ENCODE measurements at regions not wholly inside any gene's neighbourhood (a gene's known extent, or its start where the extent isn't known, plus 50 kb on each side); places are given as distances from the start of the nearest gene placed in this dataset.

- no peak for DNase-seq
- H3K36me3 ChIP-seq (replicated peaks in 1 of 2; ENCODE audit: control insufficient read depth in 1 of 2, insufficient read depth in 2 of 2, low read length in 1 of 2), result no peaks in the 10 kb centered on the region
- no peaks in the 10 kb centered on the region for H4K20me1 ChIP-seq (ENCODE audit: insufficient read depth)
- no peaks in the 10 kb centered on the region for H3K9me3 ChIP-seq
- H3K27me3 ChIP-seq (ENCODE audit: insufficient read depth), result no peaks in the 10 kb centered on the region
- H3F3A ChIP-seq (replicated peaks; ENCODE audit: insufficient read depth), result no peaks in the 10 kb centered on the region
- no peaks in the 10 kb centered on the region for H3K4me1 ChIP-seq (ENCODE audit: control insufficient read depth in 1 of 2, insufficient read depth in 2 of 2, low read depth in 1 of 2, low read length in 1 of 2)
- CTCF ChIA-PET, result no interaction called here
- H3K27ac ChIP-seq (ENCODE audit: low read depth in 2 of 2, low read length in 1 of 2), result no peak overlapping the region
- POLR2A ChIA-PET, result no interaction called here
- no peak overlapping the region for H3K4me2 ChIP-seq
- H3K4me3 ChIP-seq (ENCODE audit: low read depth in 2 of 2, low read length in 1 of 2), result no peak overlapping the region
- no peaks in the 10 kb centered on the region for H3K9me2 ChIP-seq
- 10% methylated on average over 3 of the region's 3 CpGs for WGBS (ENCODE audit: low lambda C conversion rate)
- no peaks in the 10 kb centered on the region for H3K79me2 ChIP-seq (ENCODE audit: insufficient read depth)
- no peak overlapping the region for H3K9ac ChIP-seq
- no peak for TF ChIP-seq RXRA (IDR thresholded peaks at IDR 0.05; ENCODE audit: borderline replicate concordance, low read depth)
- no peak for TF ChIP-seq FOSL2 (IDR thresholded peaks at IDR 0.05; ENCODE audit: borderline replicate concordance, low read depth)
- no peak for TF ChIP-seq GABPA (IDR thresholded peaks at IDR 0.05; ENCODE audit: low read depth)
- no peak for TF ChIP-seq IRF3 (IDR thresholded peaks at IDR 0.05; ENCODE audit: low read depth, low read length)
- H2AFZ ChIP-seq (ENCODE audit: low read depth), result no peak overlapping the region
These were observed 175.1 kb upstream of the CCDC196 start for GRCh38 chr14:66311058-66311457.

DNA sequence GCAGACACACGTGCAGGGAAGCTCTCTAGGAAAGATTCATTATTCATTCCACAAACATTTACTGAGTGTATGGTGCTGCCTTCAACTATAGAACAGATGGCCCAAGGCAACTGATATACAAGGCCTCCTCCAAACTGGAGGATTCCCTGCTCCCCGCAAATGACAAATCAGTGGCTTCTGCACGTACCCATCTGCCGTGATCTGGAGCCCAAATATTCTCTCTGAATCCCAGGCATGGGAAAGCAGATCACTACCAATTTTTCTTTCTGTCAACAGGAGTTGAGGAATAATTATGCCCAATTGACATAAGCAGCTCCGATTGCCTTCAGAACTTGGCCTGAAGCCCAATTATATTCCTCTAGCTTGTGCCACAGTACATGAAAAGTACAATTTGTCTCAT is 174.2 kb upstream of the CCDC196 start:
- ChIA-PET CTCF (interaction anchor here (1.0 kb wide), 1 partner anchor 48 kb away, joined by 3 read pairs; no protein-coding TSS in a partner anchor), POLR2A (no interaction called here)
- no peak for TF ChIP-seq USF1 (IDR thresholded peaks at IDR 0.05; ENCODE audit: borderline replicate concordance, low read depth)
- no peak for TF ChIP-seq GABPA (IDR thresholded peaks at IDR 0.05; ENCODE audit: low read depth)
- TF ChIP-seq SIN3A (IDR thresholded peaks at IDR 0.05; ENCODE audit: borderline replicate concordance, low read depth, low read length), result no peak
- no peak for TF ChIP-seq MEF2A (IDR thresholded peaks at IDR 0.05; ENCODE audit: borderline replicate concordance, low read depth)
- no peak for TF ChIP-seq FOXM1 (IDR thresholded peaks at IDR 0.05; ENCODE audit: low read depth)
- TF ChIP-seq FOSL2 (IDR thresholded peaks at IDR 0.05; ENCODE audit: borderline replicate concordance, low read depth), result no peak
- TF ChIP-seq NFIC (IDR thresholded peaks at IDR 0.05; ENCODE audit: borderline replicate concordance), result no peak
- H3K4me1 ChIP-seq (ENCODE audit: control insufficient read depth in 1 of 2, insufficient read depth in 2 of 2, low read depth in 1 of 2, low read length in 1 of 2), result no peaks in the 10 kb centered on the region
- H3K9me3 ChIP-seq, result no peaks in the 10 kb centered on the region
- H3K27me3 ChIP-seq (ENCODE audit: insufficient read depth), result no peaks in the 10 kb centered on the region
- no peak overlapping the region for H3K9ac ChIP-seq
- no peak overlapping the region for H3K27ac ChIP-seq (ENCODE audit: low read depth in 2 of 2, low read length in 1 of 2)
- no peaks in the 10 kb centered on the region for H3K79me2 ChIP-seq (ENCODE audit: insufficient read depth)
- no peaks in the 10 kb centered on the region for H3F3A ChIP-seq (replicated peaks; ENCODE audit: insufficient read depth)
- 29% methylated on average over 5 of the region's 5 CpGs for WGBS (ENCODE audit: low lambda C conversion rate)
- DNase-seq, result no peak
- no peak overlapping the region for H3K4me3 ChIP-seq (ENCODE audit: low read depth in 2 of 2, low read length in 1 of 2)
- H3K36me3 ChIP-seq (replicated peaks in 1 of 2; ENCODE audit: control insufficient read depth in 1 of 2, insufficient read depth in 2 of 2, low read length in 1 of 2), result no peaks in the 10 kb centered on the region
- no peak overlapping the region for H3K4me2 ChIP-seq
- no peaks in the 10 kb centered on the region for H4K20me1 ChIP-seq (ENCODE audit: insufficient read depth)
- no peaks in the 10 kb centered on the region for H3K9me2 ChIP-seq
- no peak overlapping the region for H2AFZ ChIP-seq (ENCODE audit: low read depth)

- ChIA-PET POLR2A (no interaction called here), CTCF (interaction anchor here (1.0 kb wide), 1 partner anchor 47 kb away, joined by 3 read pairs; no protein-coding TSS in a partner anchor)
- no peaks in the 10 kb centered on the region for H3K79me2 ChIP-seq (ENCODE audit: insufficient read depth)
- H3F3A ChIP-seq (replicated peaks; ENCODE audit: insufficient read depth), result no peaks in the 10 kb centered on the region
- H3K9me3 ChIP-seq, result no peaks in the 10 kb centered on the region
- H3K9ac ChIP-seq, result no peak overlapping the region
- H4K20me1 ChIP-seq (ENCODE audit: insufficient read depth), result no peaks in the 10 kb centered on the region
- no peak overlapping the region for H3K27ac ChIP-seq (ENCODE audit: low read depth in 2 of 2, low read length in 1 of 2)
- no peak overlapping the region for H3K4me2 ChIP-seq
- H3K4me3 ChIP-seq (ENCODE audit: low read depth in 2 of 2, low read length in 1 of 2), result no peak overlapping the region
- 8% methylated on average over 3 of the region's 3 CpGs for WGBS (ENCODE audit: low lambda C conversion rate)
- H3K9me2 ChIP-seq, result no peaks in the 10 kb centered on the region
- no peaks in the 10 kb centered on the region for H3K36me3 ChIP-seq (replicated peaks in 1 of 2; ENCODE audit: control insufficient read depth in 1 of 2, insufficient read depth in 2 of 2, low read length in 1 of 2)
- H2AFZ ChIP-seq (ENCODE audit: low read depth), result no peak overlapping the region
- no peaks in the 10 kb centered on the region for H3K4me1 ChIP-seq (ENCODE audit: control insufficient read depth in 1 of 2, insufficient read depth in 2 of 2, low read depth in 1 of 2, low read length in 1 of 2)
- DNase-seq, result no peak
- H3K27me3 ChIP-seq (ENCODE audit: insufficient read depth), result no peaks in the 10 kb centered on the region
- TF ChIP-seq MEF2A (IDR thresholded peaks at IDR 0.05; ENCODE audit: borderline replicate concordance, low read depth), result no peak
- TF ChIP-seq, protein P1, sequence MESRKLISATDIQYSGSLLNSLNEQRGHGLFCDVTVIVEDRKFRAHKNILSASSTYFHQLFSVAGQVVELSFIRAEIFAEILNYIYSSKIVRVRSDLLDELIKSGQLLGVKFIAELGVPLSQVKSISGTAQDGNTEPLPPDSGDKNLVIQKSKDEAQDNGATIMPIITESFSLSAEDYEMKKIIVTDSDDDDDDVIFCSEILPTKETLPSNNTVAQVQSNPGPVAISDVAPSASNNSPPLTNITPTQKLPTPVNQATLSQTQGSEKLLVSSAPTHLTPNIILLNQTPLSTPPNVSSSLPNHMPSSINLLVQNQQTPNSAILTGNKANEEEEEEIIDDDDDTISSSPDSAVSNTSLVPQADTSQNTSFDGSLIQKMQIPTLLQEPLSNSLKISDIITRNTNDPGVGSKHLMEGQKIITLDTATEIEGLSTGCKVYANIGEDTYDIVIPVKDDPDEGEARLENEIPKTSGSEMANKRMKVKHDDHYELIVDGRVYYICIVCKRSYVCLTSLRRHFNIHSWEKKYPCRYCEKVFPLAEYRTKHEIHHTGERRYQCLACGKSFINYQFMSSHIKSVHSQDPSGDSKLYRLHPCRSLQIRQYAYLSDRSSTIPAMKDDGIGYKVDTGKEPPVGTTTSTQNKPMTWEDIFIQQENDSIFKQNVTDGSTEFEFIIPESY (IDR thresholded peaks at IDR 0.05; ENCODE audit: borderline replicate concordance, low read depth), result no peak
- TF ChIP-seq CHD2 (IDR thresholded peaks at IDR 0.05; ENCODE audit: low read length, partially characterized antibody), result no peak
- TF ChIP-seq TCF12 (IDR thresholded peaks at IDR 0.05), result no peak
- TF ChIP-seq MXI1 (IDR thresholded peaks at IDR 0.05; ENCODE audit: low read depth, low read length), result no peak
- TF ChIP-seq RCOR1 (IDR thresholded peaks at IDR 0.05; ENCODE audit: low read length), result no peak
- TF ChIP-seq NRF1 (IDR thresholded peaks at IDR 0.05; ENCODE audit: low read depth, low read length), result no peak
- TF ChIP-seq ELF1 (IDR thresholded peaks at IDR 0.05), result no peak
- no peak for TF ChIP-seq FOXM1 (IDR thresholded peaks at IDR 0.05; ENCODE audit: low read depth)
- no peak for TF ChIP-seq IRF3 (IDR thresholded peaks at IDR 0.05; ENCODE audit: low read depth, low read length)
- no peak for TF ChIP-seq SIN3A (IDR thresholded peaks at IDR 0.05; ENCODE audit: borderline replicate concordance, low read depth, low read length)
- TF ChIP-seq TAF1 (IDR thresholded peaks at IDR 0.05; ENCODE audit: borderline replicate concordance, low read depth, low read length), result no peak
These were observed 173.7 kb upstream of the CCDC196 start for GRCh38 chr14:66312451-66312850.

All from SK-N-SH (cell line).